ENCODE measurements at regions not wholly inside any gene's neighbourhood (a gene's known extent, or its start where the extent isn't known, plus 50 kb on each side); places are given as distances from the start of the nearest gene placed in this dataset.
"Not testable (repeated sequence)": the region's sequence is repeated elsewhere in the genome, so short reads cannot be mapped to it uniquely, and the experiment has no call there.

GRCh38 chr5:42168091-42168670 is 243.1 kb downstream of the FBXO4 start:
- Histone ChIP-seq H3K27ac (ENCODE audit: insufficient read length, low read depth, low read length) (no peak overlapping the region), H2BK5ac (ENCODE audit: insufficient read length, low read length) (no peak overlapping the region), H3K23ac (ENCODE audit: insufficient read length, low read depth, low read length) (no peak overlapping the region), H4K5ac (ENCODE audit: insufficient read length, low read depth, low read length) (no peak overlapping the region), H2BK12ac (ENCODE audit: insufficient read length, low read depth, low read length) (no peak overlapping the region), H3K23me2 (ENCODE audit: insufficient read length, low read depth, low read length, poor library complexity, severe bottlenecking) (no peaks in the 10 kb centered on the region), H4K91ac (ENCODE audit: insufficient read length, low read depth, low read length) (no peak overlapping the region), H3K27me3 (ENCODE audit: insufficient read depth, low read length) (no peaks in the 10 kb centered on the region), H3K79me1 (ENCODE audit: insufficient read depth, low read depth, low read length, poor library complexity, severe bottlenecking) (no peaks in the 10 kb centered on the region), H2BK15ac (ENCODE audit: low read depth, low read length) (no peak overlapping the region), H3K4me1 (ENCODE audit: insufficient read depth, low read length) (no peaks in the 10 kb centered on the region), H3K9ac (ENCODE audit: extremely low read depth, insufficient read length, low read length) (no peak overlapping the region), H3K79me2 (ENCODE audit: insufficient read depth, low read length) (no peaks in the 10 kb centered on the region), H3K4me2 (ENCODE audit: insufficient read depth, insufficient read length, low read length) (no peak overlapping the region), H3K56ac (ENCODE audit: insufficient read length, low read depth, low read length) (no peak overlapping the region), H3K14ac (ENCODE audit: insufficient read depth, low read length) (no peak overlapping the region), H3K18ac (ENCODE audit: insufficient read length, low read depth, low read length) (no peak overlapping the region), H2AK5ac (ENCODE audit: insufficient read length, low read length) (no peak overlapping the region), H4K8ac (replicated peaks; ENCODE audit: insufficient read length, low read depth, low read length) (no peak overlapping the region), H3K9me3 (ENCODE audit: control insufficient read depth, low read depth, low read length) (no peaks in the 10 kb centered on the region), H2AFZ (ENCODE audit: low read length) (no peak overlapping the region), H2BK20ac (ENCODE audit: low read depth, low read length, poor library complexity, severe bottlenecking) (no peak overlapping the region), H3K4ac (ENCODE audit: low read depth, low read length) (no peak overlapping the region), H2BK120ac (ENCODE audit: low read depth, low read length, poor library complexity, severe bottlenecking) (no peak overlapping the region), H4K20me1 (ENCODE audit: control insufficient read depth, insufficient read depth, insufficient read length) (no peaks in the 10 kb centered on the region), H3T11ph (ENCODE audit: low read length) (no peak overlapping the region)
- peaks cover 3 to 5% of the 10 kb centered on the region in 2 experiments; a peak in 1 of 5 replicates for H3K9me3 Mint-ChIP-seq
- no CpG with 5 or more reads among the region's 3 CpGs for WGBS (ENCODE audit: extremely low coverage, insufficient read length, low lambda C conversion rate)
- TF ChIP-seq CTCF (conservative IDR thresholded peaks at IDR 0.05) = no peak
- H3K27ac Mint-ChIP-seq = no peak overlapping the region
- no peak overlapping the region for H3K4me3 Mint-ChIP-seq
- no peaks in the 10 kb centered on the region for H3K27me3 Mint-ChIP-seq (ENCODE audit: low read depth)
- peaks cover 0 to 3% (median 0%) of the 10 kb centered on the region in 3 experiments; a peak in 2 of 7 replicates for H3K36me3 Mint-ChIP-seq (ENCODE audit: insufficient read depth in 1 of 3, low read depth in 3 of 3)
- DNase-seq = peak; percentile 32
- peaks cover 5 to 8% of the 10 kb centered on the region in 2 experiments; a peak in 3 of 4 replicates for H3K4me1 Mint-ChIP-seq

GRCh38 chr5:42176118-42176517 is 247.1 kb upstream of the GHR start:
- no CpG with 5 or more reads among the region's 3 CpGs for WGBS (ENCODE audit: extremely low coverage, insufficient read length, low lambda C conversion rate)
- DNase-seq; H3T11ph ChIP-seq (ENCODE audit: low read length): not testable (repeated sequence)

More at GRCh38 chr5:42176118-42176517, 247.1 kb upstream of the GHR start:
- not testable (repeated sequence) for H3K9ac ChIP-seq (ENCODE audit: extremely low read depth, insufficient read length, low read length); H3K9me3 ChIP-seq (ENCODE audit: control insufficient read depth, low read depth, low read length); H4K20me1 ChIP-seq (ENCODE audit: control insufficient read depth, insufficient read depth, insufficient read length); H4K91ac ChIP-seq (ENCODE audit: insufficient read length, low read depth, low read length); H2BK12ac ChIP-seq (ENCODE audit: insufficient read length, low read depth, low read length); H3K14ac ChIP-seq (ENCODE audit: insufficient read depth, low read length); H4K5ac ChIP-seq (ENCODE audit: insufficient read length, low read depth, low read length); H3K23me2 ChIP-seq (ENCODE audit: insufficient read length, low read depth, low read length, poor library complexity, severe bottlenecking); H3K27me3 ChIP-seq (ENCODE audit: insufficient read depth, low read length); H2BK5ac ChIP-seq (ENCODE audit: insufficient read length, low read length); H2AK5ac ChIP-seq (ENCODE audit: insufficient read length, low read length); H3K56ac ChIP-seq (ENCODE audit: insufficient read length, low read depth, low read length); H3K23ac ChIP-seq (ENCODE audit: insufficient read length, low read depth, low read length); H3K79me2 ChIP-seq (ENCODE audit: insufficient read depth, low read length); H2BK15ac ChIP-seq (ENCODE audit: low read depth, low read length); H3K27ac ChIP-seq (ENCODE audit: insufficient read length, low read depth, low read length); H3K27ac Mint-ChIP-seq; H3K4me2 ChIP-seq (ENCODE audit: insufficient read depth, insufficient read length, low read length); H3K27me3 Mint-ChIP-seq (ENCODE audit: low read depth); H3K79me1 ChIP-seq (ENCODE audit: insufficient read depth, low read depth, low read length, poor library complexity, severe bottlenecking); H3K4me3 Mint-ChIP-seq; H3K4me1 ChIP-seq (ENCODE audit: insufficient read depth, low read length); H3K4ac ChIP-seq (ENCODE audit: low read depth, low read length); H3K4me1 Mint-ChIP-seq; H2BK120ac ChIP-seq (ENCODE audit: low read depth, low read length, poor library complexity, severe bottlenecking); H3K18ac ChIP-seq (ENCODE audit: insufficient read length, low read depth, low read length); H2AFZ ChIP-seq (ENCODE audit: low read length); H4K8ac ChIP-seq (replicated peaks; ENCODE audit: insufficient read length, low read depth, low read length); H2BK20ac ChIP-seq (ENCODE audit: low read depth, low read length, poor library complexity, severe bottlenecking)
- Mint-ChIP-seq H3K9me3 (peaks cover 25 to 42% of the 10 kb centered on the region in 2 experiments), H3K36me3 (ENCODE audit: insufficient read depth in 1 of 3, low read depth in 3 of 3) (peaks cover 8 to 26% (median 10%) of the 10 kb centered on the region in 3 experiments; a peak in 6 of 7 replicates)
